ENCODE measurements at regions not wholly inside any gene's neighbourhood (a gene's known extent, or its start where the extent isn't known, plus 50 kb on each side); places are given as distances from the start of the nearest gene placed in this dataset.

DNA sequence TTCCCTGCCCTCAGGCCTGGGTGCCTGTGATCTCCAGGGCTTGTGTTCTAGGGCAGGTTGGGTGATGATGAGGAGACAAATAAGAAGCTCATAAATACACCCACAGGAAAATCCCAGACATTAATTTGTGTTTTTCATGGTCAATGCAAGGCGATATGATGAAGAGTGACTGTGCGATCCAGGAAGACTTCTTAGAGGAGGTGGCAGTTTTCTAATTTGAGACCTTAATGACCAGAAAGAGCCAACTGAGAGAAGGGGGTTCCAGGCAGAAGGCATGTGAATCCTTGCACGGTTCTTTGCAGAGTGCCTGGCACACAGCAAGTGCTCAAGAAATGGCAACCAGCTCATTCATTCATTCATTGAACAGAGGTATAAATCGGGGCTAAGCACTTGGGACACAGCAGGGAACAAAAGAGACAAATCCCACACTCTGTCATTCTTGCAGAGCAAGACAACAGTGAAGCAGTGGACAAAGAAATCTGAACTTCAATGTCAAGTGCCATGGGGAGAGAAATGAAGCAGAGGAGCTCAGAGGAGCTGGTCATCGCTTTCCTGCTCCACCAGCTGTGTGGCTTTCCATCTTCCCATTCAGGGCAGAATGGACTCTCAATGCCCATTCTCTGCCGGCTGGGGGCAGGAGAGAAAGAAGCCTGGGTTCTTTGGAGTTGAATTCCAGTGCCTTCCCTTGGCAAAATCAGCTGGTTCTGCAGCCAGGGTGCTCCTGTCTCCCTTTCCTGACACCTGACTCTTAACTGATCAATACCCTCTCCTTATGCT lies 128.3 kb downstream of the AACS start:
- no peak for DNase-seq (ENCODE audit: low spot score)

DNA sequence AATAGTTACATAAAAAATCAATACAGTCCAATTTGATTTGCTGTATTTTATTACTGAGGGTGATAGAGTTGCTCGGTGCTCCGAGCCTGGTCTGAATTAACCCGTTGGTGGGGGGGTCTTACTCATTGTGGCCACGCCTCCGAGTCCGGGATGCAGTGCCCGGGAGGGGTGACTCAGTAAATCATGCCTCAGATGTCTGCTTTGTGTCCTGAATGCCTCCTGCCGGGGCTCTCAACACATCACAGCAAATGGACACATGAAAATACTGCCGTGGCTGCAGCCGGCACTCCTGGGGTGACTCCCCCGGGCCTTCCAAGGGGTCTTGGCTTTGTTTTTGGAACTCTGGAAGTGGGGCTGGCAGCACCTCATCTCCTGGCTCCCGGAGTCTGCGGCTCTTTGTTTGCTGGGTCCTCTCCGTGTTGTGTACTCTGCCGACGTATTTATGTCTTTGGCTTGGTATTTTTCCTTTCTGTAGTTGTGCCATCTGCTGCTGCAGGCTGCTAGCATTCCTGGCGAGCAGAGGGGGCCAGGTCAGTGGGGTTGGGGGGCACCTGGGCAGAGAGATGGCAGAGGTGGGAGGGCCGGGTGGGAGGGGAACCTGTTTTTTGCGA lies 129.0 kb downstream of the AACS start:
- no peak for DNase-seq (ENCODE audit: low spot score)

DNA sequence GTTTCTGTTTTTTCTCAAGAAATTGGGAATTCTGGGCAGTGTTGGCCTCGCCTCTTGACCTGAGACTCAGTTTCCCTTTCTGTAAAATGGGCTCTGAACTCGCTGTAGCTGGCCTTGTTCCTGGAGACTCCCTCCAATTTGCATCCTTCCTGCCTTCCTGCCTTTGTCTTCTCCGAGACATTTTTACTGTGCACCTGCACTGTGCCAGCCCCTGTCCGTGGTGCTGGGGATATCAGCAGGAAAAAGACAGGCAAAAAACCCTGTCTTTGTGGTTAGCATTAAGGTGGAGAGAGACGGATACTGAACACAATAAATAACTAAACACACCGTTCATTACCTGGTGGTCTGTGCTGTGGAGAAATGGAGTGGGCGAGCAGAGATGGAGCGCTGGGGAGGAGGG lies 129.8 kb downstream of the AACS start:
- no peak for DNase-seq (ENCODE audit: low spot score)

DNA sequence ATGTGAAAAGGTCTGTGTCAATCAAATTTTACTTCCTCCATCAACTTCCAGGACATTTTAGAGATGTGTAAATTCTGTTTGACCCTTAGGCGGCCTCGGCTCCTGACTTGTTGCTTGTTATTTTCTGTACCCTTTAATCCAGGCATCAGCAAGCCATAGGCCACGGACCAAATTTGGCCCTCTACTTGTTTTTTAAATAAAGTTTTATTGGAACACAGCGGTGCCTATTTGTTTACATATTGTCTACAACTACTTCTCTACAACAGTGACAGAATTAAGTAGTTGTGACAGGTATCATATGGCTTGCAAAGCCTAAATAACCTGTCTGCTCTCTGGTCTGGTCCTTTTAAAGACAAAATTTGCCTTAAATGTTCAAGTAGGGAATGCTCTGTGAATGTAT lies 132.1 kb downstream of the AACS start:
- no peak for DNase-seq (ENCODE audit: low spot score)

DNA sequence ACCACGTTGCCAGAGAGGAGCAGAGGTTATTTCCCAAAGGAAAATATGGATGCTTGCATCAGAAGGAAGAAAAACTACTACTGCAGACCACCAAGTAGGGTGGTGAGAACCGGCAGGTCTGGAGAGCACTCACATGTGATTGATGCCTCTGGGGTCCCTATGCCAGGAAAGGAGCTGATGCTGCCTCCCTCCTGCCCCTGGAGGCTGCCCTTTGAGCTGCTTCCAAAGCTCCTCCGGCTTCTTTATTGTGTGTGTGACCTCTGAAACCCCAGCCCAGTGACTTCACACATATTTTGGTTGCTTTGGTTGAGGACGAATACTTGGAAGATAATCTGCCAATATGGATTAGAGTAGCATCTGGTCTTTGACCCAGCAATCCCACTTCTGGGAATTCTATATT lies 133.4 kb downstream of the AACS start:
- DNase-seq (ENCODE audit: low spot score): no peak

DNA sequence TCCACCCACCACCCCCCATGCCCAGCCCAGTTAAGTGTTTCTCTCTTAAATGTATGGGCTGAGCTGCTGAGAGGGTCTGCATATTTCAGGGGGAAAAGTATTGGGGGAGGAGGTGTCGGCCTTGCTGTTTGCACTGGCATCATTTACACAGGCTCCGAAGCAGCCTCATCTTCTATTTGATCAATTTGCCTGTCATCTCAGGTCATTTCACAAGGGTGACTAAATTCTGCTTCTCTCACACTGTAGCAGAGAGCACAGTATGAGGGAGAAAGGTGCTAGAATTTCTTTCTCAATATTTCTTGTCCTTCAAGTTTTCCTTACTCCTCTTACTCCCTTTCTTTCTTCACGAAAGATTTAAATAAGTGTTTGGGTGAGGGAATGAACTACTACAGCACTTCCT lies 135.9 kb downstream of the AACS start:
- no peak for DNase-seq (ENCODE audit: low spot score)

DNA sequence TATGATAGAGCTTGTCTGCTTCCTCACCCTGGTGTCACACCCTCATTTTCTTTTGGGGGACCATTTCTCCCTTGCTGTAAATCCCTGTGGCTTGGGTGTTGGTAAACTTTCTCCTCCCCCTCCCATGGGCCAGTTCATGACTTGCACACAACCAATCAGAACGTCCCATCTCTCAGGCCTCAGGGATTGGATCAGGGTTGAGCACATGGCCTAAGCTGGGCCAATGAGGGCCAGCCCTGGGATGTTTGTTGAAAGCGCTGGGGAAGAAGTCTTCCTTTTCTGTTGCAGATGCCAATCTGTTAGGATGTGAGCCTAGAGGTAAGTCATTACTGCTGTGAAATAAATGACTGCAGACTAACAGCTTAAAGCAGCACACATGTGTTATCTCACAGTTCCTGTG lies 136.7 kb downstream of the AACS start:
- no peak for DNase-seq (ENCODE audit: low spot score)

DNA sequence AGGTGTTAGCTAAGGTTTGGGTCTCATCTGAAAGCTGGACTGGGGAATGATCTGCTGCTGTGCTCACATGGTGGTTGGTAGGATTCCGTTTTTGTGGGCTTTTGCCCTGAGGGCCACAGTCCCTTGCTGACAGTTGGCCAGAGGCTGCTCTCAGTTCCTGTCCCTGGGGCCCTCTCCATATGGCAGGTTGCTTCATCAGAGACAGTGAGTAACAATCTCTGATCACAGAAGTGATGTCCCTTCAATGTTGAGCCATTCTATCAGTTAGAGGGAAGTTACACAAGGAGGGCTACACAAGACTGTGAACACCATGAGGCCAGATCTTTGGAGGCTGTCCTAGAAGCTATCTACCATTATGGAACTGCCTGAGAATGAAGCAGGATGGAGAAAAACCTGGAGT lies 137.2 kb downstream of the AACS start:
- no peak for DNase-seq (ENCODE audit: low spot score)

DNA sequence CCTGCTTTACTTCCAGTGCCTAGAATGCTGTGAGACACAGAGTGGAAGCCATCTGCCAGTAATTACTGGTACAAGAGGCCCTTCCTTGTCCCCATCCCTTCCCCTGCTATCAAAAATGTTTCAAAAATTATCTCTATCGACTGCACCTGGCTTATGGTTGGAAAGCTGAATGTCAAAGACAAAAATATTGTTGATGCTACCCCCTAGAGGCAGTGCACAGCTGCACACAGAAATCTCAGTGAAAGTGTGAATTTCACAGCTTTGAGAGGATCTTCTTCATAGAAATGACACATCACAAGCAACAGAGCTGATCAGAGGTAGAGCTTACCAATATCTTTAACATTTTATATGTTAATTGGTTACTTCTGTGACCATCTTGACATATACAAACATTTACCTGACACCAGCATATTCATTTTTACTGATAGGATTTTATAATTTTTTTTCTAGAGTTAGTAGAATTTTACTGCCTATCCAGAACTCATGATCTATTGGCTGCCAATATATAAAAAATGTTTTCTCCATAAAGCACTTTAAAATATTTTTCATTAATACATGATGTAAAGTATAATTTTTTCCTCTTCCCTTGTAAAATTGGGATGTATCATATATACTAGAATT lies 138.0 kb downstream of the AACS start:
- no peak for DNase-seq (ENCODE audit: low spot score)

DNA sequence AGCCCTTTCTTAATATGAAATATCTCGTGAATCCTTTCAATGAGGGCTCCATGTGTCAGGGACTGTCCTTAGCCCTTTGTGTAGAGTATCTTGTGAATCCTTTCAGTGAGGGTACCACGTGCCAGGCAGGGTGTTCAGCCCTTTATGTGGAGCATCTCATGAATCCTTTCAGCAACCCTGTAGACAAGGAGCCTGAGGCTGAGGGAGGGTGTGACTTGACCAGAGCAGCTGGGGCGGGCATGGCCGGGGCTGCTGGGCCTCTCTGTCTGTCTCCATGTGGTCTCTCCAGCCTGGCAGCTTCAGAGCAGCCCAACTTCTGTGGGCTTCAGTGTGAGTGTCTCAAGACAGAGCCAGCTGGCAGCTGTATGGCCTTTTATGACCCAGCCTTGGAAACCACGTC lies 140.2 kb downstream of the AACS start:
- no peak for DNase-seq (ENCODE audit: low spot score)

DNA sequence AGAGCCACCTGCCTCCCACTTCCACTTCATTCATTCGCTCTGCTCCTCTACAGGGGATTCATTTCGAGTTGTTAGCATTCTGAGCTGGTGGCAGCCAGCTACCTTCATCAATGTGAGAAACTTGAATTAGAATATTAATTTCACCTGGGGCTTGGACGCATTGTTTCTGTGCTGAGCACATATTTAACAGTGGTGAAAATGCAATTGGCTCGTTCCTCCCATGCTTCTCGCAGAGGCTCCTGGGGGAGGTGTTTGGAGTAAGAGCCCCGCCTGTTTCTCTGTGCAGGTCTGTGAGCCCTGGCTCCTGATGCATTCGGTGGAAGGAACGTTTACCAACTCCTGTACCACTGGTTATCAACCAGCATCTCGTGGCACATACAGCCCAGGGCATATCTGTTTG lies 141.5 kb downstream of the AACS start:
- DNase-seq (ENCODE audit: low spot score): no peak

DNA sequence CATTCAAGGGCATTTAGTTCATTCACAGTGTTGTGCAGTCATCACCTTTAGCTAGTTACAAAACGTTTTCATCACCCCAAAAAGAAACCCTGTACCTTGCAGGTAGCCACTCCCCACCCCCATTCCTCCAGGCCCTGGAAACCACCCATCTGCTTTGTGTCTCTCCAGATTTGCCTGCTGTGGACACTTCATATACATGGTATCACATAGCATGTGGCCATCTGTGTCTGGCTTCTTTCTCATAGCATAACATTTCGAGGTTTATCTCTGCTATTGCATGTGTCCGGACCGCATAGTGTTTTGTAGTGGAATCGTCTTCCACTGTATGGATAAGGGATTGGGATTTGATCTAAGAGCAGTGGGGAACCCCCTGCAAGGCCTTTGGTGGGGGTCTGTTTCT lies 143.1 kb downstream of the AACS start:
- no peak for DNase-seq (ENCODE audit: low spot score)

DNA sequence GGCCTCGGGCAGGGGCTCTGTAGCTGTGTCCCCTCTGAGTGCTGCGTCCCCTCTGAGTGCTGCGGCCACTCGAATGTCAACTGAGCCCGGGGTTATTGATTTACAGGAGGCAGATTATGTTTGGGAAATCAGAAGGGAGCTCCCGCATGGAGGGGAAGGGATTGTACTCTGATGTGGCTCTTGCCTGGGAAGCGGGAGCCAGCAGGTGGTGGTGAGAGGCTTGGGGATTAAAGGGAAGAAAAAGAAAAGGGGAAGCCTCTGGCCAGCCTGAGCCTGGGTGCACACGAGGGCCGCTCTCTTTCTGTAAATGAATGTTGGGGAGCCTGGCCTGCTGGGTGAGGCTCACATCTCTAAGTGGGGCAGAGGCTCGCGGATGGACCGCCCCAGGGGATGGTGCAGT lies 143.7 kb downstream of the AACS start:
- no peak for DNase-seq (ENCODE audit: low spot score)

DNA sequence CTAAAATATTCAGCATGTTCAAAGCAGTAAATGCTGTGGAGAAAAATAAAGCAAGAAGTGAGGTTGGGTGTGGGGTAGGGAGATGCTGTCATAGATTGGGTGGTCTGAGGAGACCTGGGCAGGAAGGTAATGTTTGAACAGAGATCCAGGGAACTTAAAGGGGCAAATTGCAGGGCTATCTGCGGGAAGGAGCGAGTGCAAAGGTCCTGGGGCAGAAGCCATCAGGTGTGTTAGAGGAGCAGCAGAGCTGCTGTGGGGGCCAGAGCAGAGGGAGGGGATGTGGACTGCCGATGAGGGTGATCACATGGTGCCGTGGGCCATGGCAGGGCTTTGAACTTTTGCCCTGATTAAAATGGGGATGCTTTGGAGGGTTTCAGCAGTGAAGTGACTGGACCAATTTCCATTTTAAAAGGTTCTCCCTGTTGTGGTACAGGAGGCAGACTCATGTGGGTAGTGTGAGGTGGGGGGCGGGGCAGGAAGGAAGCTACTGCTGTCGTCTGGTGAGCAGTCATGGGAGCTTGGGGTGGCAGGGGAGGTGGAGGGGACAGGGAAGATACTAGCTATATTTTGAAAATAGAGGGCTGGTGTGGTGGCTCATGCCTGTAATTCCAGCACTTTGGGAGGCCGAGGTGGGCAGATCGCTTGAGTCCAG lies 145.0 kb downstream of the AACS start:
- DNase-seq (ENCODE audit: low spot score): no peak

DNA sequence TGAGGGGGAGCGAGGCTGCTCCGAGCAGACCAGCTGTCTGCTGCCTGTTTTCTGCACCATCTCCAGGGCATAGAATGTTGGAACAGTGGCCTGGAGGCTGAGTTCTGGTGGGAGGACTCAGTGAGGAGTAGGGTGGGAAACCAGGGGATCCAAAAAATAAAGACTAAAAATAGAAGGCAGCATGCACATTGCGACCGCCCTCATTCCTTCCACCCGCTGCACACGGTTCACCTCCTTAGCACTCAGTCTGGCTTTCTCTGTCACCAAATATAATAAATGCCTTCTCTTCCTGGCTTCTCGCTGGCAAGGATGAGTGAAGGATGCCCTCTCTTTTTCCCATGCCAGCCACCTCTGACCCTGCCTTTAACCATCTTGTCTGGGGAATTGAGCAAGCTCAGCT lies 146.2 kb downstream of the AACS start:
- DNase-seq (ENCODE audit: low spot score): no peak

DNA sequence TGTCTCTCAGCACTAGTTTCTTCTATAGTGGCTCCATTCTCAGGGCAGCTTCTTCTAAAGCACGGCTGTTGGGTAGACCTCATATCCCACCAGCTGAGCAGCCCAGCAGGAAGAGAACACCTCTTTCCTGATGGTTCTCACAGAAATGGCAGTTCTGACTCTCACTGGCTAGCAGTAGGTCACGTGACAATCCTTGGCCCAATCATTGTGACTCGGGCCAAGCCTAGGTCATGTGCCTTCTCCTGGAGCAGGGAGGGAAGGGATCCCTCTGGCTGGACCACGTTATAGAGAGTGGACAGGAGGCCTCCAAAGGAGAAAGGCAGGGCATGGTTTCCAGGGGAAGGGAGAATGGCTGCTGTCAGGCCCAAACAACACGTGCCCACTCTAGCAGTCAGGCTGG lies 149.1 kb downstream of the AACS start:
- DNase-seq (ENCODE audit: low spot score): no peak

DNA sequence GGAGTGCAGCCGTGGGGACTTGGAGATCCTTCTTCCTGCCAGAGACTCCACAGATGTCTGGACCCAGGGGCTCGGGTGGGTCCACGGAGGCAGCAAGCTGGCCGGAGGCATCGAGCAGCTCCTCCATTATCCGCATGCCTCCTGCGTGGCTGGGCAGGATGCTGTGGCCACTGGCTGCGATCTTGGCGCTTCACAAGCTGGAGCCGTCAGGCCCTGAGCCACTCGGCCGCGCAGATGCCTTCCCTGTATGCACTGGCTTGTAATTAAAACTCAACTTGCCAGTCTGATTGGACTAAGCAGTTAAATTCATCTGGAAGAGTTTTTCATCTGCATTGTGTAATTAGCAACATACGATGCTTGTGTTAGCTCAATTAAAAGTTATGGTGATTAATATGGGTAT lies 151.5 kb downstream of the AACS start:
- DNase-seq (ENCODE audit: low spot score): no peak

DNA sequence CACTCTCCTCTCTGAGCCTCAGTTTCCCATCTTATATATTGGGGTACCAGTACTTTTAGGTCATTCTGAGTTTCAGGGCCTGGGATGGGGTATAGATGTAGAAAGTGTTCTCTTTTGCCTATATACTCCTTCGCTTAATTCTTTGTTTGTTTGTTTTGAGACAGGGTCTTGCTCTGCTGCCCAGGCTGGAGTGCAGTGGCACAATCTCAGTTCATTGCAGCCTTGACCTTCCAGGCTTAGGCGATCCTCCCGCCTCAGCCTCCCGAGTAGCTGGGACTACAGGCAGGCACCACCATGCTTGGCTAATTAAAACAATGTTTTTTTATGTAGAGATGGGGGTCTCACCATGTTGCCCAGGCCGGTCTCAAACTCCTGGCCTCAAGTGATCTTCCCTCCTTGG lies 152.1 kb downstream of the AACS start:
- DNase-seq (ENCODE audit: low spot score): no peak

DNA sequence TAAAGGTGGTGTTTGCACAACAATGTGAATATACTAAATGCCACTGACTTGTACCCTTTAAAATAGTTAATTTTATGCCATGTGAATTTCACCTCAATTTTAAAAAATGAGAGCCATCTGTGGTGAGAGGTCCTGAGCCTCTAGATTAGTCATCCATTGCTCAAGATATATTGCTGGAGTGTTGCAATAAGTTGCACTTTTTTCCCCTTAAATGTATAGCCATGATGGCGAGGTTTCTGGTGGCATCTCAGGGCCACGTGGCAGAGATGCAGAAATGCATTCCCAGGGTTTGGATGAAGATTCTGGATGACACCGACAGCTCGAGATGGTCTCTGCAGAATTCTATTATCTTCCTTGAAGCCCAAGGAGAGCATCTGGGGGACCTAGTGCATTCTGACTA lies 153.7 kb downstream of the AACS start:
- no peak for DNase-seq (ENCODE audit: low spot score)

DNA sequence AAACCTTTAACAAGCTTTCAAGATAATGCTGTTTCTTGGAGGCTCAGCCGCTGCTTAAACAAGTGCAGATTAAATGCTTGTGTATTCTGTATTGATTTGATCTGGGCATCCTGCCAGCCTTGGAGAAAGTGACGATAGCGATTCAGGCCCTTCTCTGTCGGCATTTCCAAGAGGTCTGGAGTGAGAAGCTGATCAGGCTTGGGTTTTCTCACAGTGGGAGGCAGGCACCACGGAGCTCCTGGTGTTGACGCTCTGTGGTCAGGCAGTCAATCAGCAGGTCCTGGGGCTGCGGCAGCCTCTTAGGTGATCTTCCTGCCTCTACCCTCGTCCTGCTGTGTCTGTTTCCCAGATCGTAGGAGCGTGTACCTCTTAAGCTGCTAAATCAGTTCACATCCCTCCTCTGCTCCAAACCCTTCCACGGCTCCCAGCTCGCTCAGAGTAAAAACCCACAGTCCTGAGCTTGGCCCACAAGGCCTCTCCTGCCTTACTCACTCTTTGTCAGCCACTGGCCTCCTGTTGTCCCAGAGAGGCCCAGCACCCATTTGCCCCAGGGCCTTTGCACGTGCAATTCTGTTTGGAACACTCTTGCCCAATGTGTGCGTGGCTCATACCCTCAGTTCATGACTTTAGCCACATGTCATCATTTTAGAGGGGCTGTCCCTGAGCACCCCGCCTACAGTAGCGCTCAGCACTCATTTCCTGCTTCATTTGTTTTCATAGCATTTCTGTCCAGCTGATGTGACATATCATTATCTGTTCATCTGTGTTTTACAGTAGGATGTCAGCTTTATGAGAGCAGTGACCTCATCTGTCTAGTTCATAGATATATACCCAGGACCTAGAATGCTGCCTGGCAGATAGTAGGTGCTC lies 155.4 kb downstream of the AACS start:
- DNase-seq (ENCODE audit: low spot score): no peak

DNA sequence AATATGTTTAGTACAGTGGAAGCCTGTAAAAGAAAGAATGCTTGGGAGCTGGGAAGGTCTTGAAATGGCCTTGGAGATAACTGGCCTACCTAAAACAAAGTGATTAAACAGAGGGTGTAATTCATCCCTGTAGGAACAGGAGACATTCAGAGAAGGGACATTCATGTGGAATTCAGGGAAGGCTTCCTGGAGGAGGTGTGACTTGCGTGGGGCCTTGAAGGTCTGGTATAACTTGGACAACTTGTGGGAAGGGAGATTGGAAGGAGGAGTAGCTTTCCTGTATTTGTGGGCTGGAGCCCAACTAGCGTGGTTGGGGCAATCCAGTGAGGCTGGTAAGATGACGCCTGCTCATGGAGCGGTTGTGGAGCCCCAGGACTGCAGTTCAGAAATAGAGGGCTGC lies 156.4 kb downstream of the AACS start:
- DNase-seq (ENCODE audit: low spot score): no peak

DNA sequence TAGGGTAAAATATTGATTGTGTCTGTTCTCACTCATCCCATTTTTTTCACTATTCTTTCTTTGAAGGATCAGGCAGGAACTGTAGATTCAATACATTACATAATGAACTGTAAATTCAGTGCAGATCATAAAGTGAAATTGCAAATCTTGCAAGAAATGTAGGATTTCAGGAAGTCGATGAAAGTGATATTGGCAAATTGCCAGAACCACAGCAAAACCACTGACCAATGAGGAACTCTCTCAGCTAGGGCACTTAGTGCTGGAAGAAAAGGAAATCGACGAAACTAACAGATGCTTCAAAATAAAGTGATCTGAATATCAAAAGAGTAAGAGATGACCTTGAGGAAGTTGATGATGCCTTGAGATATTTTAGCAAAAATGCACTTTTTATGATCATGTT lies 157.6 kb downstream of the AACS start:
- DNase-seq (ENCODE audit: low spot score): no peak
